Naive thymus-derived CD4-positive, alpha-beta T cell (primary cell): ENCODE measurements at regions not wholly inside any gene's neighbourhood (a gene's known extent, or its start where the extent isn't known, plus 50 kb on each side); places are given as distances from the start of the nearest gene placed in this dataset.

ENCODE experiments used
- ATAC-seq: fragments of 150-1000 bp; cut with Tn5 transposase; 2 replicates; pipeline ENCODE4 v1.10.0; 2021; ENCODE audit warnings: mild to moderate bottlenecking, moderate library complexity
- CTCF ChIA-PET: fragments of 350-600 bp; sonication (Branson Sonifier 250); formaldehyde crosslinking; loops from one replicate; lab custom pipeline; 2021; ENCODE audit warnings: antibody characterized with exemption; lab: Charles Lee
- POLR2A ChIA-PET: fragments of 350-600 bp; sonication (Branson Sonifier 250); formaldehyde crosslinking; loops from one replicate; lab custom pipeline; 2021; ENCODE audit warnings: antibody characterized with exemption, inconsistent platforms; lab: Charles Lee
- DNase-seq, 9 donors: peaks; one replicate each; pipeline versions ENCODE4 v3.0.0 to v3.0.0-alpha.2; 2020 to 2022; ENCODE audit warnings: mixed read lengths in 1 of 9
- H3K27ac ChIP-seq: one replicate; pipeline ENCODE4 v1.7.0; 2013; ENCODE audit warnings: mild to moderate bottlenecking, low read depth, low read length, moderate library complexity
- H3K27me3 ChIP-seq, 2 donors: one replicate each; pipeline ENCODE4 v1.7.0; 2013; ENCODE audit warnings: low read length in 2 of 2, mild to moderate bottlenecking in 2 of 2, moderate library complexity in 2 of 2; ENCODE audit not compliant: control insufficient read depth in 2 of 2, insufficient read depth in 2 of 2
- H3K36me3 ChIP-seq, 3 experiments: 1 replicate in 2 of 3; 2 replicates in 1 of 3; pipeline ENCODE4 v1.7.0; 2013; ENCODE audit warnings: low read length in 3 of 3, mild to moderate bottlenecking in 3 of 3, moderate library complexity in 1 of 3; ENCODE audit not compliant: insufficient read depth in 3 of 3, control insufficient read depth in 2 of 3
- H3K4me1 ChIP-seq, 2 donors: one replicate each; pipeline ENCODE4 v1.7.0; 2013; ENCODE audit warnings: low read length in 2 of 2, mild to moderate bottlenecking in 2 of 2, moderate library complexity in 1 of 2; ENCODE audit not compliant: control insufficient read depth in 2 of 2, insufficient read depth in 2 of 2
- H3K4me3 ChIP-seq: 2 replicates; pipeline ENCODE4 v1.7.0; 2013; ENCODE audit warnings: mild to moderate bottlenecking, low read length
- H3K9me3 ChIP-seq, 3 experiments: 1 replicate in 2 of 3; 2 replicates in 1 of 3; pipeline ENCODE4 v1.7.0; 2013; ENCODE audit warnings: low read length in 3 of 3; ENCODE audit not compliant: control insufficient read depth in 2 of 3
- H3K27ac Mint-ChIP-seq, 9 donors: one replicate each; pipeline ENCODE4 v1.8.0; 2020 to 2022; ENCODE audit warnings: mixed read lengths in 9 of 9, mild to moderate bottlenecking in 8 of 9, moderate library complexity in 5 of 9, inconsistent platforms in 2 of 9
- H3K27me3 Mint-ChIP-seq, 5 donors: one replicate each; pipeline ENCODE4 v1.8.0; 2021 to 2022; ENCODE audit warnings: mixed read lengths in 5 of 5, mild to moderate bottlenecking in 1 of 5
- H3K36me3 Mint-ChIP-seq, 5 donors: one replicate each; pipeline ENCODE4 v1.8.0; 2020 to 2022; ENCODE audit warnings: mixed read lengths in 5 of 5, mild to moderate bottlenecking in 3 of 5, inconsistent platforms in 1 of 5
- H3K4me1 Mint-ChIP-seq, 7 donors: one replicate each; pipeline ENCODE4 v1.8.0; 2020 to 2022; ENCODE audit warnings: mixed read lengths in 7 of 7, mild to moderate bottlenecking in 3 of 7, inconsistent platforms in 1 of 7
- H3K4me3 Mint-ChIP-seq, 10 donors: one replicate each; pipeline ENCODE4 v1.8.0; 2020 to 2022; ENCODE audit warnings: mild to moderate bottlenecking in 10 of 10, mixed read lengths in 10 of 10, moderate library complexity in 6 of 10, inconsistent platforms in 2 of 10
- H3K9me3 Mint-ChIP-seq, 11 donors: one replicate each; pipeline ENCODE4 v1.8.0; 2020 to 2022; ENCODE audit warnings: mixed read lengths in 11 of 11, mild to moderate bottlenecking in 4 of 11, inconsistent platforms in 1 of 11, moderate library complexity in 1 of 11
- intact Hi-C, 2 donors: fragments of 100-400 bp; cut with micrococcal nuclease; formaldehyde crosslinking; loops; one replicate each; pipeline ENCODE4 v1.15.1; 2023

GRCh38 chr3:150216866-150217600 lies 191.1 kb upstream of the TSC22D2 start:
- no peaks in the 10 kb centered on the region for H3K27me3 ChIP-seq
- Mint-ChIP-seq H3K9me3 (peaks cover 0 to 6% (median 0%) of the 10 kb centered on the region in 11 donors), H3K27me3 (peaks cover 20 to 55% (median 32%) of the 10 kb centered on the region in 5 donors), H3K36me3 (peaks cover 0 to 9% (median 0%) of the 10 kb centered on the region in 5 donors), H3K4me3 (no peak overlapping the region), H3K4me1 (peaks cover 2 to 6% (median 4%) of the 10 kb centered on the region in 7 donors), H3K27ac (no peak overlapping the region)
- ATAC-seq, result no peak
- no peaks in the 10 kb centered on the region for H3K4me1 ChIP-seq
- no peak for DNase-seq
- H3K4me3 ChIP-seq, result no peak overlapping the region
- no peaks in the 10 kb centered on the region for H3K9me3 ChIP-seq
- no peak overlapping the region for H3K27ac ChIP-seq
- intact Hi-C loops, result no loop called here
- no peaks in the 10 kb centered on the region for H3K36me3 ChIP-seq
- ChIA-PET POLR2A (interaction anchor here (0.6 to 1.3 kb wide), 2 partner anchors 14 to 555 kb away, joined by 3 read pairs; no protein-coding TSS in a partner anchor), CTCF (no interaction called here)

- Mint-ChIP-seq H3K36me3 (peaks cover 0 to 9% (median 0%) of the 10 kb centered on the region in 5 donors), H3K9me3 (peaks cover 0 to 6% (median 0%) of the 10 kb centered on the region in 11 donors)
- CTCF ChIA-PET, result interaction anchor here (0.9 kb wide), 2 partner anchors 248 to 249 kb away, joined by 4 read pairs; no protein-coding TSS in a partner anchor
Observed at GRCh38 chr3:150216041-150216811, 191.9 kb upstream of the TSC22D2 start.

DNA sequence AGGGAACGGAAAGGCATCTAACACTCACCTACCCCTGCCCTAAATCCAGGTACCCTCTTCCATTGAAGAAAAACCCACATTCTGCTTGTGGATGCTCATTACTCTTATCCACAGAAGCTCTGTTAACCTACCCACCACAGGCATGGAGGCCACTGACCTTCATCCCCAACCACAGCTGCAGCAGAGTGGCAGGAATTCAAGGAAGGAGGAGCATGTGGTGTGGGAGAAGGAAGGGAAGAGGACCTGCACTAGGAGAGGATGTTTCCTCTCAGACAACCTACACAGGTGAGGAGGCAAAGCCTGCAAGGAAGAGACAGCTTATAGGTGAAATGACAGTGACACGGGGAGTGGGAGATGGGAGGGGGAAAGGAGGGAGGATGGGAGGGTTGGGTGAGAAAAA lies 192.5 kb upstream of the TSC22D2 start:
- Mint-ChIP-seq H3K9me3 (peaks cover 0 to 6% (median 0%) of the 10 kb centered on the region in 11 donors), H3K4me3 (no peak overlapping the region), H3K27ac (no peak overlapping the region), H3K36me3 (peaks cover 0 to 9% (median 0%) of the 10 kb centered on the region in 5 donors), H3K4me1 (no peaks in the 10 kb centered on the region), H3K27me3 (peaks cover 9 to 43% (median 22%) of the 10 kb centered on the region in 5 donors)
- intact Hi-C loops, result no loop called here
- Histone ChIP-seq H3K27ac (no peak overlapping the region), H3K4me1 (no peaks in the 10 kb centered on the region), H3K9me3 (no peaks in the 10 kb centered on the region), H3K4me3 (no peak overlapping the region), H3K36me3 (no peaks in the 10 kb centered on the region), H3K27me3 (no peaks in the 10 kb centered on the region)
- DNase-seq (no peak), ATAC-seq (no peak)
- ChIA-PET CTCF (interaction anchor here (0.9 kb wide), 2 partner anchors 248 kb away, joined by 4 read pairs; no protein-coding TSS in a partner anchor), POLR2A (interaction anchor here (1.3 kb wide), 1 partner anchor 15 kb away, joined by 3 read pairs; no protein-coding TSS in a partner anchor)

More at GRCh38 chr3:150216041-150216811, 191.9 kb upstream of the TSC22D2 start:
- Histone ChIP-seq H3K27me3 (no peaks in the 10 kb centered on the region), H3K36me3 (no peaks in the 10 kb centered on the region), H3K4me1 (no peaks in the 10 kb centered on the region), H3K27ac (no peak overlapping the region), H3K9me3 (no peaks in the 10 kb centered on the region), H3K4me3 (no peak overlapping the region)
- ATAC-seq, result no peak
- Mint-ChIP-seq H3K4me3 (no peak overlapping the region), H3K27ac (no peak overlapping the region), H3K27me3 (peaks cover 14 to 46% (median 24%) of the 10 kb centered on the region in 5 donors), H3K4me1 (peaks cover 1 to 3% (median 3%) of the 10 kb centered on the region in 7 donors)
- no peak for DNase-seq
- intact Hi-C loops, result no loop called here
- POLR2A ChIA-PET, result interaction anchor here (1.3 kb wide), 1 partner anchor 14 kb away, joined by 3 read pairs; no protein-coding TSS in a partner anchor

DNA sequence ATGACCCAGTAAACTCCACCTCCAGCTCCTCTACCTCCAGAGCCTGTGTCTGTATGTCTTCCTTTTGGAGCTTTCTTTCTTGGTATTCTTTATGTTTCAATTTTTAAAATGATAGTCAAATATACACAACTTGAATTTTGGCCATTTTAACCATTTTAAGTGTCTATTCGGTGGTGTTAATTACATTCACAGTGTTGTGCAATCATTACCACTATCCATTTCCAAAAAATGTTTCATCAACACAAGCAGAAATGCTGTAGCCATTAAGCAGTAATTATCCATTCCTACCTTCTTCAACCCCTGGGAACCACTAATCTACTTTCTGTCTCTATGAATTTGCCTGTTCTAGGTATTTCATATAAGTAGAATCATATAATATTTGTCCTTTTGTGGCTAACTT lies 194.5 kb upstream of the TSC22D2 start:
- CTCF ChIA-PET, result no interaction called here

GRCh38 chr3:150210461-150211110 lies 197.5 kb upstream of the TSC22D2 start:
- Histone ChIP-seq H3K9me3 (no peaks in the 10 kb centered on the region), H3K27ac (no peak overlapping the region), H3K4me1 (no peaks in the 10 kb centered on the region), H3K4me3 (no peak overlapping the region), H3K36me3 (no peaks in the 10 kb centered on the region), H3K27me3 (no peaks in the 10 kb centered on the region)
- H3K27me3 Mint-ChIP-seq, result peaks cover 15 to 41% (median 25%) of the 10 kb centered on the region in 5 donors
- no peak overlapping the region for H3K27ac Mint-ChIP-seq
- ATAC-seq, result no peak
- ChIA-PET POLR2A (interaction anchor here (0.6 kb wide), 1 partner anchor 20 kb away, joined by 3 read pairs; no protein-coding TSS in a partner anchor), CTCF (interaction anchor here (2.3 kb wide), 1 partner anchor 10 kb away, joined by 5 read pairs; no protein-coding TSS in a partner anchor)
- no peaks in the 10 kb centered on the region for H3K36me3 Mint-ChIP-seq
- peaks cover 0 to 3% (median 0%) of the 10 kb centered on the region in 11 donors for H3K9me3 Mint-ChIP-seq
- H3K4me1 Mint-ChIP-seq, result no peaks in the 10 kb centered on the region
- intact Hi-C loops, result no loop called here
- DNase-seq, result no peak
- H3K4me3 Mint-ChIP-seq, result no peak overlapping the region

More for the DNA sequence above, 194.5 kb upstream of the TSC22D2 start:
- H3K27ac ChIP-seq, result no peak overlapping the region
- no peaks in the 10 kb centered on the region for H3K36me3 ChIP-seq
- DNase-seq (no peak), ATAC-seq (no peak)
- peaks cover 0 to 9% (median 0%) of the 10 kb centered on the region in 5 donors for H3K36me3 Mint-ChIP-seq
- no peak overlapping the region for H3K27ac Mint-ChIP-seq
- no peak overlapping the region for H3K4me3 Mint-ChIP-seq
- no peak overlapping the region for H3K4me3 ChIP-seq
- no peaks in the 10 kb centered on the region for H3K4me1 ChIP-seq
- H3K27me3 Mint-ChIP-seq, result peaks cover 7 to 42% (median 31%) of the 10 kb centered on the region in 5 donors
- POLR2A ChIA-PET, result no interaction called here
- H3K9me3 ChIP-seq, result no peaks in the 10 kb centered on the region
- no peaks in the 10 kb centered on the region for H3K27me3 ChIP-seq
- peaks cover 0 to 6% (median 0%) of the 10 kb centered on the region in 11 donors for H3K9me3 Mint-ChIP-seq
- no peaks in the 10 kb centered on the region for H3K4me1 Mint-ChIP-seq
- intact Hi-C loops, result no loop called here

- Histone ChIP-seq H3K27ac (no peak overlapping the region), H3K4me3 (no peak overlapping the region), H3K27me3 (no peaks in the 10 kb centered on the region), H3K4me1 (no peaks in the 10 kb centered on the region), H3K36me3 (no peaks in the 10 kb centered on the region), H3K9me3 (no peaks in the 10 kb centered on the region)
- Mint-ChIP-seq H3K27me3 (peaks cover 19 to 53% (median 24%) of the 10 kb centered on the region in 5 donors), H3K36me3 (no peaks in the 10 kb centered on the region), H3K4me1 (no peaks in the 10 kb centered on the region), H3K4me3 (no peak overlapping the region), H3K27ac (no peak overlapping the region), H3K9me3 (no peaks in the 10 kb centered on the region)
- DNase-seq, result no peak
- ATAC-seq, result no peak
- intact Hi-C loops, result no loop called here
- POLR2A ChIA-PET, result no interaction called here
- CTCF ChIA-PET, result no interaction called here
Observed at GRCh38 chr3:150203273-150203672, 204.8 kb upstream of the TSC22D2 start.
